Thyroid gland (tissue), 4 donors: ENCODE measurements at regions not wholly inside any gene's neighbourhood (a gene's known extent, or its start where the extent isn't known, plus 50 kb on each side); places are given as distances from the start of the nearest gene placed in this dataset.
"Not testable (repeated sequence)": the region's sequence is repeated elsewhere in the genome, so short reads cannot be mapped to it uniquely, and the experiment has no call there.

ENCODE experiments used
- DNase-seq, 2 donors: peaks; one replicate each; pipeline ENCODE4 v3.0.0-alpha.2; 2019
- H3K27ac ChIP-seq, 3 donors: fragments of 200-600 bp; sonication (generic); 1 replicate in 2 of 3; 2 replicates in 1 of 3; pipeline ENCODE4 v1.5.1; 2016 to 2019; ENCODE audit warnings: mild to moderate bottlenecking in 1 of 3, moderate library complexity in 1 of 3
- H3K27me3 ChIP-seq: fragments of 200-600 bp; sonication (generic); one replicate; pipeline ENCODE4 v1.5.1; 2019
- H3K36me3 ChIP-seq, 2 donors: fragments of 200-600 bp; sonication (generic); one replicate each; pipeline ENCODE4 v1.5.1; 2016 to 2019
- H3K4me1 ChIP-seq, 2 donors: fragments of 200-600 bp; sonication (generic); one replicate each; pipeline ENCODE4 v1.5.1; 2017 to 2019
- H3K4me3 ChIP-seq, 3 donors: fragments of 200-600 bp; sonication (generic); replicated peaks in 1 of 3; 1 replicate in 2 of 3; 2 replicates in 1 of 3; pipeline ENCODE4 v1.5.1; 2016; ENCODE audit warnings: mild to moderate bottlenecking in 1 of 3
- H3K9me3 ChIP-seq: fragments of 200-600 bp; sonication (generic); one replicate; pipeline ENCODE4 v1.5.1; 2017
- POLR2A ChIP-seq, 2 donors: fragments of 450-650 bp; IDR thresholded peaks; one replicate each; pipeline ENCODE4 v1.6.1; 2017; ENCODE audit warnings: antibody characterized with exemption in 2 of 2, mild to moderate bottlenecking in 2 of 2, moderate library complexity in 1 of 2
- WGBS, 2 donors: methylation state at CpG; one replicate each; pipeline ENCODE4 v1.1.5; 2017; 5-methylcytosine and 5-hydroxymethylcytosine counted together
- intact Hi-C: fragments of 100-400 bp; cut with DNase I; formaldehyde crosslinking; loops from one replicate; pipeline ENCODE4 v1.15.1; 2023
- TF ChIP-seq, protein P1 (sequence below), 6 experiments: fragments of 200-600 bp in 3 of 6; fragments of 450-650 bp in 3 of 6; sonication (generic) in 3 of 6; IDR thresholded peaks; one replicate each; pipeline ENCODE4 v1.5.1; 2016 to 2019; ENCODE audit warnings: antibody characterized with exemption in 6 of 6, mild to moderate bottlenecking in 2 of 6, inconsistent platforms in 1 of 6, moderate library complexity in 1 of 6

DNA sequence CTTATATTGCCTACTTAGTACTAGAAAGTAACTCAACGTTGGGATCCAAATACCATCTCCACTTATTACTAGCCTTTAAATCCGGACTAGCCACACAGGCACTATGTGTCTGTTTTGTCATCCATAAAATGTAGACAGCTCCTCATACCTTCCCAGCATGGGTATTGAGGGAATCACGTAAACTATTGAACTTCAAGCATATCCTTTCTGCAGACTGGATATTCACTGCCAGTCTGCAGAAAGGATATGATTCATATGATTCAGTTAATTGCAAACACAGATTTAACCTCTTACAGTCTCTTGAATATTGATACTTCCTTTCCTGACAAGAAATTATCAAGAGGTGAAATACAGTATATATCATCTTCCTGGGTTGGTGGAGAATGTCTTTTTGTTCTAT lies 186.0 kb downstream of the LEPR start:
- intact Hi-C loops, result no loop called here
- 82% methylated on average over 3 of the region's 3 CpGs for WGBS, 2 donors
- Histone ChIP-seq H3K4me3 (no peak overlapping the region), H3K4me1 (no peaks in the 10 kb centered on the region), H3K9me3 (no peaks in the 10 kb centered on the region), H3K36me3 (no peaks in the 10 kb centered on the region), H3K27me3 (no peaks in the 10 kb centered on the region), H3K27ac (no peak overlapping the region)
- TF ChIP-seq POLR2A (IDR thresholded peaks at IDR 0.05), result no peak
- TF ChIP-seq, protein P1, sequence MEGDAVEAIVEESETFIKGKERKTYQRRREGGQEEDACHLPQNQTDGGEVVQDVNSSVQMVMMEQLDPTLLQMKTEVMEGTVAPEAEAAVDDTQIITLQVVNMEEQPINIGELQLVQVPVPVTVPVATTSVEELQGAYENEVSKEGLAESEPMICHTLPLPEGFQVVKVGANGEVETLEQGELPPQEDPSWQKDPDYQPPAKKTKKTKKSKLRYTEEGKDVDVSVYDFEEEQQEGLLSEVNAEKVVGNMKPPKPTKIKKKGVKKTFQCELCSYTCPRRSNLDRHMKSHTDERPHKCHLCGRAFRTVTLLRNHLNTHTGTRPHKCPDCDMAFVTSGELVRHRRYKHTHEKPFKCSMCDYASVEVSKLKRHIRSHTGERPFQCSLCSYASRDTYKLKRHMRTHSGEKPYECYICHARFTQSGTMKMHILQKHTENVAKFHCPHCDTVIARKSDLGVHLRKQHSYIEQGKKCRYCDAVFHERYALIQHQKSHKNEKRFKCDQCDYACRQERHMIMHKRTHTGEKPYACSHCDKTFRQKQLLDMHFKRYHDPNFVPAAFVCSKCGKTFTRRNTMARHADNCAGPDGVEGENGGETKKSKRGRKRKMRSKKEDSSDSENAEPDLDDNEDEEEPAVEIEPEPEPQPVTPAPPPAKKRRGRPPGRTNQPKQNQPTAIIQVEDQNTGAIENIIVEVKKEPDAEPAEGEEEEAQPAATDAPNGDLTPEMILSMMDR (IDR thresholded peaks at IDR 0.05), result no peak
- DNase-seq, result no peak

DNA sequence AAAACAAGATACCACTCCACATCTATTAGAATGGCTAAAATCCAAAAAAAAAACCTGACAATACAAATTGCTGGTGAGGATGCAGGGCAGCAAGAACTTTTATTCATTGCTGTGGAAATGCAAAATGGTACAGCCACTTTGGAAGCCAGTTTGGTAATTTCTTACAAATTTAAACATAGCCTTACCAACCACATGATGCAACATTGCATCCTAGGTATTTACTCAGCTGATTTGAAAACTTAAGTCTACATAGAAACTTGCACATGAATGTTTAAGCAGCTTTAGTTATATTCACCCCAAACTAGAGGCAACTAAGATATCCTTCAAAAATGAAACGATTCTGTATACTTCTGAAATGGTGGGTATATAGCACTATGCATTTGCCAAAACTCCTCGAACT lies 178.8 kb upstream of the PDE4B start:
- no peaks in the 10 kb centered on the region for H3K36me3 ChIP-seq
- no peak overlapping the region for H3K4me3 ChIP-seq
- no peak for DNase-seq
- no peak overlapping the region for H3K27ac ChIP-seq
- no peaks in the 10 kb centered on the region for H3K27me3 ChIP-seq
- no peaks in the 10 kb centered on the region for H3K4me1 ChIP-seq
- intact Hi-C loops, result no loop called here
- no peaks in the 10 kb centered on the region for H3K9me3 ChIP-seq
- 93% methylated on average over 2 of the region's 2 CpGs for WGBS, 2 donors
- no peak for TF ChIP-seq POLR2A (IDR thresholded peaks at IDR 0.05)
- TF ChIP-seq, protein P1 (IDR thresholded peaks at IDR 0.05), result no peak

DNA sequence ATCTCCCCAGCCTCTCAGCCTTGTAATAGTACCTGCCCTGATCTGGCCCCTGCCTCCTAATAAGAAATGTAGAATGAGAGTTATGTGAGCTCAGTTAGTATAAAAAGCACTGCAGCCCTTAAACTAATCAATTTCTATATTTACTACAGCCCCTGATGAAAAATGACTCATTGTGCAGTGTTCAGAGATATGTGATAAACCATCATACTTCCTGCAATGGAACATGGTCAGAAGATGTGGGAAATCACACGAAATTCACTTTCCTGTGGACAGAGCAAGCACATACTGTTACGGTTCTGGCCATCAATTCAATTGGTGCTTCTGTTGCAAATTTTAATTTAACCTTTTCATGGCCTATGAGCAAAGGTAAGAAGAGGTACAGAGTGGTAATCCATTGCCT lies 176.8 kb upstream of the PDE4B start:
- Histone ChIP-seq H3K9me3 (no peaks in the 10 kb centered on the region), H3K36me3 (no peaks in the 10 kb centered on the region), H3K27ac (no peak overlapping the region), H3K4me3 (no peak overlapping the region), H3K27me3 (no peaks in the 10 kb centered on the region), H3K4me1 (no peaks in the 10 kb centered on the region)
- no peak for DNase-seq
- 42 to 53% methylated on average over 2 of the region's 2 CpGs for WGBS, 2 donors
- intact Hi-C loops, result no loop called here
- no peak for TF ChIP-seq POLR2A (IDR thresholded peaks at IDR 0.05)

DNA sequence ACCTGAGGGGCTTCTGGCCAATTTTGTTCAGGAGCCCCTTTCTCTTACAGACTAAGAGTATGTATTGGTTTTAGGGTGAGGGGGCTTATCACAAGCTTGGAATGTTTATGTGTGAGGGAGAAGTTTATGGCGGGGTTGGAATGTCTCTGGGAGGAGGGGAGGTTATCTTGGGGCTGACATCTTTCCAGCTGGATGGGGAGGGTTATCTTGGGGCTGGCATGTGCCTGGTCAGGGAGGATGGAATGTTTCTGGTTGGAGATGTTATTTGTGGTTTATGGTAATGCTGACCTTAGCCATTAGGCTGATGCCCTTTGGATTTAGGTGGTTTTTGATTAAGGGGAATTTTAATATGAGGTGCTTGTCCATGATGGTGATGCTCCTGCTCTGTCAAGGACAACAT lies 171.0 kb upstream of the PDE4B start:
- H3K9me3 ChIP-seq, H3K27ac ChIP-seq, H3K36me3 ChIP-seq, H3K4me3 ChIP-seq, H3K4me1 ChIP-seq, H3K27me3 ChIP-seq, intact Hi-C loops, DNase-seq: not testable (repeated sequence)
- 71 to 89% methylated on average over 1 of the region's 1 CpG for WGBS, 2 donors

DNA sequence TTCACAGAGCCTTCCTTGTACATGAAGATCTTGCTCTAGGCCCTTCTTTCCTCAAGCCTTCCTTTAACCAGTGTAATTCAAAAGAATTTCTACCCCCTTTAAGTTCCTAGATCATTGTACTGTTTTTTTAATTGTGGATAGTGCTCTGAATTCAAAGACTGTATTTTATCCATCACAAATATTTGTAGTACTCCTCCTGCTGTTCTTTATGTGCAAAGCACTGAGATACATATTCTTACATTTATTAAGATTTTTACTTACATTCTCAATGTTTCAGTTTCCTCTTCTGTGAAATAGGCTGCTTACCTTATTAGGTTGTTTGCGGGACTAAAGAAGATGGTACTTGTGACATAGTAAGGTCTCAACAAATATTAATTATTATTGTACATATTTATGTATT lies 168.8 kb upstream of the PDE4B start:
- no peaks in the 10 kb centered on the region for H3K9me3 ChIP-seq
- intact Hi-C loops, result no loop called here
- no peak for DNase-seq
- H3K36me3 ChIP-seq, result no peaks in the 10 kb centered on the region
- no peaks in the 10 kb centered on the region for H3K27me3 ChIP-seq
- H3K4me3 ChIP-seq, result no peak overlapping the region
- H3K4me1 ChIP-seq, result no peaks in the 10 kb centered on the region
- H3K27ac ChIP-seq, result no peak overlapping the region
- TF ChIP-seq POLR2A (IDR thresholded peaks at IDR 0.05), result no peak
- TF ChIP-seq, protein P1 (IDR thresholded peaks at IDR 0.05), result no peak
- WGBS, 2 donors, result 98 to 100% methylated on average over 1 of the region's 1 CpG

DNA sequence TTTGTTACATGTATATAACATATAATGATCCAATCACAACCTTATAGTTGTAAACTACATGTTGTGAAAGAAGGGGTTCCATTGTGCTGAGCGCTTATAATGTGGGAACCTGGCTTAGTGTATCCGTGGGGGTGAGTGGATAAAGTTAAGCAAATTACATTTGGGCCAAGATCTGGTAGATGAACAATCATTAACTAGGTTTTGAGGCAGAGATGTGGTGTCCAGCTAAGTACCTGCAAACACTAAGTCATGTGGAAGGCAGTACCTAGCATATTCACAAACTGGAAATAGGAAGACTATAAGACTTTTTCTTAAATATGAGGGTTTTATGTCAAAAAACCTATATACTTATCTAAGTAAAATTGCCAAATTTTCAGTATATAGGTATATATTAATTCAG lies 167.2 kb upstream of the PDE4B start:
- Histone ChIP-seq H3K4me1 (no peaks in the 10 kb centered on the region), H3K4me3 (no peak overlapping the region), H3K36me3 (no peaks in the 10 kb centered on the region), H3K9me3 (no peaks in the 10 kb centered on the region), H3K27me3 (no peaks in the 10 kb centered on the region), H3K27ac (no peak overlapping the region)
- TF ChIP-seq POLR2A (IDR thresholded peaks at IDR 0.05), result no peak
- TF ChIP-seq, protein P1 (IDR thresholded peaks at IDR 0.05), result no peak
- intact Hi-C loops, result no loop called here
- 91 to 93% methylated on average over 2 of the region's 2 CpGs for WGBS, 2 donors
- no peak for DNase-seq
